Erythroblast (primary cell): ENCODE measurements at regions not wholly inside any gene's neighbourhood (a gene's known extent, or its start where the extent isn't known, plus 50 kb on each side); places are given as distances from the start of the nearest gene placed in this dataset.

ENCODE experiments used
- GATA1 ChIP-seq: IDR thresholded peaks from 2 replicates; pipeline ENCODE4 v1.6.1; 2011; ENCODE audit warnings: low read depth, mild to moderate bottlenecking, control low read depth, low read length, moderate library complexity
- POLR2A ChIP-seq: IDR thresholded peaks from 2 replicates; pipeline ENCODE4 v1.6.1; 2011; ENCODE audit warnings: mild to moderate bottlenecking, low read length

GRCh38 chr16:26531290-26531730 is 535.4 kb upstream of the C16orf82 start:
- TF ChIP-seq POLR2A (no peak), GATA1 (no peak)
